ENCODE measurements at regions not wholly inside any gene's neighbourhood (a gene's known extent, or its start where the extent isn't known, plus 50 kb on each side); places are given as distances from the start of the nearest gene placed in this dataset.

GRCh38 chr20:17887331-17888030 lies 81.1 kb downstream of the SNX5 start:
- TF ChIP-seq CTCF (IDR thresholded peaks at IDR 0.05) (no peak), POLR2AphosphoS5 (IDR thresholded peaks at IDR 0.05) (peak in 1 of 3 donors; percentile 15), POLR2A (IDR thresholded peaks at IDR 0.05) (no peak)

Data from breast epithelium (tissue), 3 donors.